ENCODE measurements at regions not wholly inside any gene's neighbourhood (a gene's known extent, or its start where the extent isn't known, plus 50 kb on each side); places are given as distances from the start of the nearest gene placed in this dataset.

- TF ChIP-seq REST (IDR thresholded peaks at IDR 0.05; ENCODE audit: low read depth, low read length): no peak
- no peak for TF ChIP-seq CTCF (IDR thresholded peaks at IDR 0.05)
- no peak for TF ChIP-seq NFIC (IDR thresholded peaks at IDR 0.05; ENCODE audit: borderline replicate concordance)
- TF ChIP-seq JUND (IDR thresholded peaks at IDR 0.05): no peak
- no peak for TF ChIP-seq RAD21 (IDR thresholded peaks at IDR 0.05; ENCODE audit: low read length)
- no peak for TF ChIP-seq ZBTB33 (IDR thresholded peaks at IDR 0.05; ENCODE audit: borderline replicate concordance, low read depth)
- no peak for TF ChIP-seq SIN3A (IDR thresholded peaks at IDR 0.05; ENCODE audit: borderline replicate concordance, low read depth, low read length)
- TF ChIP-seq FOXM1 (IDR thresholded peaks at IDR 0.05; ENCODE audit: low read depth): no peak
Observed at GRCh38 chr1:163574119-163574518, 252.4 kb downstream of the NUF2 start.

Data from SK-N-SH (cell line).